Esophagus muscularis mucosa (tissue), 3 donors: ENCODE measurements at regions not wholly inside any gene's neighbourhood (a gene's known extent, or its start where the extent isn't known, plus 50 kb on each side); places are given as distances from the start of the nearest gene placed in this dataset.

Experiments
- POLR2A ChIP-seq: fragments of 450-650 bp; IDR thresholded peaks from one replicate; pipeline ENCODE4 v1.6.1; 2017; ENCODE audit warnings: antibody characterized with exemption, moderate library complexity, mild to moderate bottlenecking, low read depth
- POLR2AphosphoS5 ChIP-seq, 2 donors: sonication (generic); formaldehyde crosslinking; IDR thresholded peaks; one replicate each; pipeline ENCODE4 v1.6.1; 2017; ENCODE audit warnings: antibody characterized with exemption in 2 of 2
- TF ChIP-seq, protein P1 (sequence below), 3 experiments: fragments of 200-600 bp in 2 of 3; fragments of 450-650 bp in 1 of 3; sonication (generic) in 2 of 3; IDR thresholded peaks; one replicate each; pipeline ENCODE4 v1.5.1; 2017 to 2019; ENCODE audit warnings: antibody characterized with exemption in 3 of 3, mild to moderate bottlenecking in 2 of 3, moderate library complexity in 1 of 3

DNA sequence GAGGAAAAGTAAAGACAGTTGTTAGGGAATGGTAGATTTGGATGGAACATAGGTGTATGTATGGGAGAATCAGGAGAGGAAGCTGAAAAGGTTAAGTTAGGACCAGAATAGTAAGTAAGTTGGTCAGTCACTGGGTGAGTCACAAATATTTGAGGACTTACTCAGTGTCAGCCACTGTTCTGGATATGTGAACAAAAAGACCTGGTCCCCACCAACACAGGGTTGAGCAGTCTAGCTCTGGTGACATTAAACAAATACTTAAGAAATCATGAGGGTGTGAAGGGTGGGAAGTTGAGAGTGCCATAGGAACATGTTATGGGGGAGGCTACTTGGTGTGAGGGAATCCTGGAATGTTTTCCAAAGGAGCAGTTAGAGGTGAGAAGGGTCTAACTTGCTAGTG is 246.9 kb downstream of the PTEN start:
- TF ChIP-seq, protein P1, sequence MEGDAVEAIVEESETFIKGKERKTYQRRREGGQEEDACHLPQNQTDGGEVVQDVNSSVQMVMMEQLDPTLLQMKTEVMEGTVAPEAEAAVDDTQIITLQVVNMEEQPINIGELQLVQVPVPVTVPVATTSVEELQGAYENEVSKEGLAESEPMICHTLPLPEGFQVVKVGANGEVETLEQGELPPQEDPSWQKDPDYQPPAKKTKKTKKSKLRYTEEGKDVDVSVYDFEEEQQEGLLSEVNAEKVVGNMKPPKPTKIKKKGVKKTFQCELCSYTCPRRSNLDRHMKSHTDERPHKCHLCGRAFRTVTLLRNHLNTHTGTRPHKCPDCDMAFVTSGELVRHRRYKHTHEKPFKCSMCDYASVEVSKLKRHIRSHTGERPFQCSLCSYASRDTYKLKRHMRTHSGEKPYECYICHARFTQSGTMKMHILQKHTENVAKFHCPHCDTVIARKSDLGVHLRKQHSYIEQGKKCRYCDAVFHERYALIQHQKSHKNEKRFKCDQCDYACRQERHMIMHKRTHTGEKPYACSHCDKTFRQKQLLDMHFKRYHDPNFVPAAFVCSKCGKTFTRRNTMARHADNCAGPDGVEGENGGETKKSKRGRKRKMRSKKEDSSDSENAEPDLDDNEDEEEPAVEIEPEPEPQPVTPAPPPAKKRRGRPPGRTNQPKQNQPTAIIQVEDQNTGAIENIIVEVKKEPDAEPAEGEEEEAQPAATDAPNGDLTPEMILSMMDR (IDR thresholded peaks at IDR 0.05) = no peak
- TF ChIP-seq POLR2A (no peak), POLR2AphosphoS5 (IDR thresholded peaks at IDR 0.05) (no peak)
